Fibroblast of lung (primary cell): ENCODE measurements at regions not wholly inside any gene's neighbourhood (a gene's known extent, or its start where the extent isn't known, plus 50 kb on each side); places are given as distances from the start of the nearest gene placed in this dataset.

Experiments
- EZH2 ChIP-seq: IDR thresholded peaks from 2 replicates; pipeline ENCODE4 v1.5.1; 2012; ENCODE audit warnings: low read length, control low read depth, mild to moderate bottlenecking; ENCODE audit errors: missing control alignments
- TF ChIP-seq, protein P1 (sequence below), 2 donors: IDR thresholded peaks in 1 of 2; conservative IDR thresholded peaks in 1 of 2; 1 replicate in 1 of 2; 2 replicates in 1 of 2; pipeline ENCODE4 v1.5.1; 2011 to 2012; ENCODE audit warnings: low read length in 2 of 2, control low read depth in 1 of 2, inconsistent platforms in 1 of 2, low read depth in 1 of 2, mild to moderate bottlenecking in 1 of 2

DNA sequence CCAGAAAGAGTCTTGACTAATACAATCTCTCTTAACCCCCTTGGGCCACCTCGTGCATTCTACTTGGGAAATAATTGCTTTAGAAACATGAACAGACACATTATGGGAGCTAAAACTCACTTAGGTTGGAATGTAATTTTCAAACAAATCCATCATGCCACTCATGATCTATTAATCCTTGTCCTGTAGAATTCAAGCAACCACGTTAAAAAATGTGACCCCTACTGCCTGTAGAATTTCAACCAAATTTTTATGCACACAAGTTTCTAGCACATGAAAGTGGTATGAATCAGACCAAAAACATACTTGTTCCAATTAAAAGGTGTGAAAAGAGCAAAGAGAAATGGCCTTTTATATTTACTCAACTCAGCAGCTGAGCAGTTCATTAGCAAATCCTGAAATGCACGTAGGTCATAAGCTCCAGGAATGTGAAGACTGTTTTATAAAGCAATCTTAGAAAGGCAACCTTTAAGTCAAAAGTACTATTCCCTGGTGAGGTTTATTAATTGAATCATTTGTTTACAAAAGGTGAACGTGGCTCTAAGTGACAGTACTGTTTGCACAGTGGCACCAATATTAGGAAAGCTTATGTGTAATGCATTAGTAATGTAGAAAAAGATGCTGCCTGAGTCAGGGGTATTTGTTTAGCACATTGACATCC, 459.4 kb upstream of the UBE2E3 start:
- TF ChIP-seq, protein P1, sequence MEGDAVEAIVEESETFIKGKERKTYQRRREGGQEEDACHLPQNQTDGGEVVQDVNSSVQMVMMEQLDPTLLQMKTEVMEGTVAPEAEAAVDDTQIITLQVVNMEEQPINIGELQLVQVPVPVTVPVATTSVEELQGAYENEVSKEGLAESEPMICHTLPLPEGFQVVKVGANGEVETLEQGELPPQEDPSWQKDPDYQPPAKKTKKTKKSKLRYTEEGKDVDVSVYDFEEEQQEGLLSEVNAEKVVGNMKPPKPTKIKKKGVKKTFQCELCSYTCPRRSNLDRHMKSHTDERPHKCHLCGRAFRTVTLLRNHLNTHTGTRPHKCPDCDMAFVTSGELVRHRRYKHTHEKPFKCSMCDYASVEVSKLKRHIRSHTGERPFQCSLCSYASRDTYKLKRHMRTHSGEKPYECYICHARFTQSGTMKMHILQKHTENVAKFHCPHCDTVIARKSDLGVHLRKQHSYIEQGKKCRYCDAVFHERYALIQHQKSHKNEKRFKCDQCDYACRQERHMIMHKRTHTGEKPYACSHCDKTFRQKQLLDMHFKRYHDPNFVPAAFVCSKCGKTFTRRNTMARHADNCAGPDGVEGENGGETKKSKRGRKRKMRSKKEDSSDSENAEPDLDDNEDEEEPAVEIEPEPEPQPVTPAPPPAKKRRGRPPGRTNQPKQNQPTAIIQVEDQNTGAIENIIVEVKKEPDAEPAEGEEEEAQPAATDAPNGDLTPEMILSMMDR (conservative IDR thresholded peaks at IDR 0.05 in 1 of 2, IDR thresholded peaks at IDR 0.05 in 1 of 2; ENCODE audit: low read depth in 1 of 2, low read length in 2 of 2), result no peak
- TF ChIP-seq EZH2, result no peak
